A204.1 (cell line): ENCODE measurements at regions not wholly inside any gene's neighbourhood (a gene's known extent, or its start where the extent isn't known, plus 50 kb on each side); places are given as distances from the start of the nearest gene placed in this dataset.
"Not testable (repeated sequence)": the region's sequence is repeated elsewhere in the genome, so short reads cannot be mapped to it uniquely, and the experiment has no call there.

Source experiments
- FAIRE-seq: peaks from 2 replicates; lab custom pipeline; 2012; peaks lifted over from hg19 to GRCh38; lab: Jason Lieb, UNC

DNA sequence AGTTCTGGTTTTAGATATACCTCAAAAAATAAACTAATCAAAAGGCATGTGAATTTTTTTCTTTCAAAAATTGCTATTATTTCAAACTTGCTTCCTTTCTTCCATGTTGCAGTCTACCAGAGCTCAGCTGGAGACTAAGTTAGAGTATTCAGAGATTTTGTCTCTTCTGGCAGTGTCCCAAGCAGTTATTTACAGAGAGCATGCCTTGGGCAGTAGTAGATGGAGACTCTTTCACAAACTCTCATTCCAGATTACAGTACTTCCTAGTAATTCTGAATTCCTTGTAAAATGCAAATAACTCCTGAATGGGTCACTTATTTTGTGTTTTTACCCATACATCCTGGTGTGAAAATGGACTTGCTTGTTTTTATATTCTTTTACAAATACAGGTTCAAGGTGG lies 703.4 kb downstream of the EPHA7 start:
- no peak for FAIRE-seq

DNA sequence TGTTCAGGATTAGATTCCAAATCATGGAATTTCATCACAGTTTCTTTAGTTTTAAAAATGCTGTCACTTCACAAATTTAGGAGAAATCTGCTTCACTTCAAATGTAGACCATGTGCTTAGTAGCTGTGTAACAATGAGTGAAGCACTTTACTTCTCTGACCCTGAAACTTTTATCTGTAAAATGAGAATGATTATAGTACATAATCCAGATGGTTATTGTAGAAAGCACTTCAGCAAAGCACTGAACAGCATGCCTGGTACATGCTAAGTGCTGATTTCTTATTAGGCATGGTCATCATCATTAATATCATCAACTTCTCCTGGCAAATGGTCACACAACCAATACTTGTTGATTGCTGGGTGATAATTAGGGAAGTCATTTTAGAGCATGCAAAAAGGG lies 705.0 kb downstream of the EPHA7 start:
- no peak for FAIRE-seq

DNA sequence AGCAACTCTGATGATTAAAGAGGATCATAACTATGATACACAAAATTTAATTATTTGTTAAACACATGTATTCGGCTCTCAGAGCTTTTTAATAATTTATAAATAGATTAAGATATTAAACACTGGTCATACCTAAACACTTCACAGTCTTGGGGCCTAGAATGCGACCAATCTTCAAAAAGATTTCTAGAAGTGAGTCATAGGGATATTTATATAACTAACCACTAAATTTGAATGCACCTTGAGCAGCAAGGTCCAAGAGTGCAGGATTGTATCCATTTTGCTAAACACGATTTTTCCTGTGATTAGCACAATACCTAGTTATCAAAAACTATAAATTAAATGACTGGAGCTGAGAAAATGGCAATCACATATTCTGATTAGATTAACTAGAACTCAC lies 709.3 kb downstream of the EPHA7 start:
- no peak for FAIRE-seq

DNA sequence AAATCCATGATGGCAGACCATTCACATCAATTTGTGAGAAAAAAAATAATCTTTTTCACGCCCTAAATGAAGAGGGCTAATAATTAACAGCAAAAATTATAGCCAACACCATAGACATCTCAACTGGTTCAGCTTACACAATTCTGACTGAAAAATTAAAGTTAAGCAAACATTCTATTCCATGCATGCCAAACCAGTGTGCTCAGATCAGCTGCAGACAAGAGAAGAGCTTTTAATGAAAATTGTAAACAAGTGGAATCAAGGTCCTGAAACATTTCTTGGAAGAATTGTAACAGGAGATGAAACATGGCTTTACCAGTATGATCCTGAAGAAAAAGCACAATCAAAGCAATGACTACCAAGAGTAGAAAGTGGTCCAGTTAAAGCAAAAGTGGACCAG lies 710.4 kb downstream of the EPHA7 start:
- no peak for FAIRE-seq

DNA sequence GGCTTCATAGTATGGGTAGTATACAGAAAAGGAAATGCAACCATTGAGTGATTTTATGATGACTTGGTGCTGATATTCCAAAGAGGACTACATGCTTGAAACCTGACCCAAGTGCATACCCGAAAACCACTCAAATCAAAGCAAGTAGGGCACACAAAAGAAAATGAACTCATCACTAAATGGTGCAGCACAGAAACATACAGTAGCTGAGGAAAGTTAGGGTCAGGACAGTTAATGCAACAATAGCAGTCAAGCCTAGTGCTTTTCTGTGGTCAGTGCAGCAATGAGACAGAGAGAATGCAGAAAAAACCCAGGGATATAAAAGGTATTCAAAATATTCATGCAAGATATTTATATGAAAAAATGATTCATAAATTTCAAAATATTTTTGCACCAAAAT lies 711.1 kb downstream of the EPHA7 start:
- no peak for FAIRE-seq

DNA sequence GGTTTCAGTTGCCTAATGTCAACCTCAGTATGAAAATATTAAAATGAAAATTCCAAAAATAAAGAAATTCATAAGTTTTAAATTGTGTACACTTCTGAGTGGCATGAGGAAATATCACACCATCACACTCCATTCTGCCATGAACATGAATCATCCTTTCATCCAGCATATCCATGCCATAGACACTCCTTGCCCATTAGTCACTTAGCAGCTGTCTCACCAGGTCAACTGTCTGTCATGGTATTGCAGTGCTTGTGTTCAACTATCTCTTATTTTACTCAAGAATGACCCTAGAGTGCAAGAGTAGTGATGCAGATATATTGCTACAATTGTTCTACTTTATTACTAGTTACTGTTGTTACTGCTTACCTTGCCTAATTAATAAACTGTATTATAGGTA lies 712.4 kb downstream of the EPHA7 start:
- FAIRE-seq, result no peak

DNA sequence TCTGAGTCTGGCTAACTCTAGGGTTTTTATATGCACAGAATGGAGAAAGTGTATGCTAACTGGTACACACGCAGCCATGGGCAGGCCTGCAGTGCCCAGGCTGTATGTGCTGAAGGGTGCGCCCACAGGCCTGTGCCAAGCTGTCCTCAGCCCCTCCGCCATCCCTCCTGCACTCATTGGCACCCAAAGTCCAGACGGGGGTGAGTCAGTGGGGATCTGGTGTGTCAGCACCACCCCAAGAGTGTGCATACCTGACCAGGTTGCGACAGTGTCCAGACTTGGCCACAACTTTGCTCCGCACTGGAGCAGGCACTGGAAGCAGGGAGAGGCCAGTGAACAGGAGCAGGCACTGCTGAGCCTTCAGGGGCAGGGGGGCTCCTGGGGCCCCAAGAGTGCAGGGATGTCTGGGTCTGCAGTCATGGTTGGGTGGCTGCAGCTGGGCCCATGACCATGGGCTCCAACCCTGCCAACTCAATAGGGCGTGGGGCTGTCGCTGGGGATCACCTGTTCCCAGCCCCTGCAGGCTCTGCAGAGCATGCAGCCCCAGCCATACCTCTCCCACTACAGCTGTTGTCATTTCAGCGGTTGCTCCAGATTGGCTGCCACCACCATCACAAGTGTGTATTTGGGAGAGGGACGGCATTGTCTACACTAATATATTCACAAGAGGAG lies 717.8 kb downstream of the EPHA7 start:
- FAIRE-seq, result no peak

DNA sequence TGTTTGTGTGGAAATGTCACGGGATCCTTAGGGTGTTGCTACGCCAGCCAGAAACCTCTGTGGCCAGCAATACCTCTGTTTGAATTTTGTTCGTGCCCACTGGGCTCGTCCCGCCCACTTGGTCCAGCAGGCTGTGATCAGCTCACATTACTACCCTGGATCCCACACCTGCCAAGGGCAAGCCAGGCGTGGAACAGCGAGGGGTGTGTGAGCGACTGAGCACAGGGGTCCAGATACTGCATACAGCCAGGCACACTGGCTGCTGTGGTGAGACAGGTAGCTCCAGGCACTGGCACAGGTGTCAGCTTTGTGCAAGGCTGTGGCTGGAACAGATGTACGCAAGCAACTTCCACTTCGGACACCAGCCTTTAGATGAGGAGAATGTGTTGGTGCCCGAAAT lies 718.9 kb downstream of the EPHA7 start:
- FAIRE-seq, result no peak

DNA sequence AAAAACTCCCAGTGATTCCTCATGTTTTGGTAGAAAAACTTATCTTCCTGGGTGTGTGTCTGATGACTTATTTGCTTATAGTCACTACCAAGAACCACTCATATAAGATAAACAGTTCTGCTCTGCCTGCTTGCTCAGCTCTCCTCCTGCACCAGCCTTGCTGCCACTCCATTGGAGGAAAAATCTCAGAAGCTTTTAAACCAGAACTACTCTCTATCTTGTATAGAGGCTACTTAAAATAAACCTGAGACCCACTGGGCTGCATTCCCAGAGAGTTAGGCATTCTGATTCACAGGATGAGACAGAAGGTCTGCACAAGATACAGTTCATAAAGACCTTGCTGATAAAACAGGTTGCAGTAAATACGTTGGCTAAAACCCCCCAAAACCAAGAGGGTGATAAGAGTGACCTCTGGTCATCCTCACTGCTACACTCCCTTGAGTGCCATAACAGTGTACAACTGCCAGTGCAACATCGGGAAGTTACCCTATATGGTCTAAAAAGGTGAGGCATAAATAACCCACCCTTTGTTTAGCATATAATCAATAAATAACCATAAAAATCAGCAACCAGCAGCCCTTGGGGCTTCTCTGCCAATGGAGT lies 728.3 kb downstream of the EPHA7 start:
- no peak for FAIRE-seq

DNA sequence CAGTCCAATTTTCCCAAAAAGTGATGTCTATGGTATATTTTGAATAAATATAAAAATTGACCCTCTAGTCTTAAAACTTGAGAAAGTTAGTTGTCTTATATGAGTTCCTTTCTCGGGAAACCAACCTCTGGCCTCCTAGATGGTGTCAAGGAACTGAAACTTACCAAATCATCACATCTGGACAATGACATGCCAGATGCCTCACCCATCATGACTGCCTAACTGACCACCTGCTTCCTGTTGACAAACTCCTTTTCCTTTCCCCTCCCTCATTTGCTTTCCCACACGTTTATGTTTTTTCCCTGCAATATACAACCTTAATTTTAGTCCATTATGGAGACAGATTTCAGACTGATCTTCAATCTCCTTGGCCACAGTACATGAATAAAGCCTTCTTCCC lies 731.0 kb downstream of the EPHA7 start:
- FAIRE-seq, result no peak

DNA sequence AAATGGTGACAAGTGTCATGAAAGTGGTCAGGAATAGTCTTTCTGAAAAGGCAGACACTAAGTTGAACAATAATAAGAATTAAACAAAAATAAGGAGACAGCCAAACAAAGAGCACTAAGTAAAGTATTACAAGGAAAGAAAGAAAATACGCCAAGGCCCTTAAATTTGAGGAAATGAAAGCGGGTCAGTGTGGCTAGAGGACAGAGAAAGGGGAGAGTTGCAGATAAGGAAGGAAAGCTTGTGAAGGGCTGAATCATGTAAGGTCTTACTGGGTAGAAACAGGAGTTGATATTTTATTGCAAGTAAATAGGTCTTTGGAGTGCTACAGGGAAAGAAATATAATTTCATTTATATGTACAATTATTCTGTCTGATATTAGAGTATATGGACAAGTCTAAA lies 732.1 kb downstream of the EPHA7 start:
- FAIRE-seq, result no peak

DNA sequence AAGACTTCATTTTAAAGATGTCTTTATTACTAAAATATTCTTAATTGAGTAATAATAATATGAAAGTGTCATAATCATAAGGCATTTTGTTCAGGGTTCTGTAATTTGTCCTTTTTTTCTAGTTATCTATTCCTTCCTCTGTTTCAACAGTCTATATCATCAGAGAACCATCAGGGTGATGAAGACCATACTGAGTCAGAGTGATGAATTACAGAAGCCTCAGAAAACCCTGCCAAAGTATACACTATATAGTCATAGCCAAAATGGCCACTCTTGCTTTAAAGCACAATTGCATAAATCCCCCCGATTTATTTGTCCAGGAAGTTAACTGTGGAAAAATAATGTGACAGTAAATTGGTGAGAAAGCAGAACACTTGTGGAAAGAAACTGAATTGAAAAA lies 735.0 kb downstream of the EPHA7 start:
- FAIRE-seq, result no peak

DNA sequence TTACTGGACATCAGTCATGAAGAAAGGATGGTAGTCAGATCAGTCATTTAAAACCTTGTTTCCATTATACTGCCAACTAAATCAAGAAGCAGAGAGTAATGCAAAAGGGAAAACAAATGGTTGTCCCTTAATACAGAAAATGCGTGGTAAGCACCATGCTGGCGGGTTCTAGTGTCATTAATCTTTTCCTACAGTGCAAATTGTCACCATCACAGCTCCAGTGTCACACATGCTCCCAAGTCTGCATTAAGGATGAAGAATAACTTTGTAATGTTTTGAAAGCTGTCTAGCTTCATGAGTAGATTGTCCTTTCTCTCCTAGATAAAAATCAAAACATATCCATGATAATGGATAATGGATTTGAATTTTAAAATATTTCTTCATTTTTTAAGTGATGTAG lies 735.6 kb downstream of the EPHA7 start:
- no peak for FAIRE-seq

DNA sequence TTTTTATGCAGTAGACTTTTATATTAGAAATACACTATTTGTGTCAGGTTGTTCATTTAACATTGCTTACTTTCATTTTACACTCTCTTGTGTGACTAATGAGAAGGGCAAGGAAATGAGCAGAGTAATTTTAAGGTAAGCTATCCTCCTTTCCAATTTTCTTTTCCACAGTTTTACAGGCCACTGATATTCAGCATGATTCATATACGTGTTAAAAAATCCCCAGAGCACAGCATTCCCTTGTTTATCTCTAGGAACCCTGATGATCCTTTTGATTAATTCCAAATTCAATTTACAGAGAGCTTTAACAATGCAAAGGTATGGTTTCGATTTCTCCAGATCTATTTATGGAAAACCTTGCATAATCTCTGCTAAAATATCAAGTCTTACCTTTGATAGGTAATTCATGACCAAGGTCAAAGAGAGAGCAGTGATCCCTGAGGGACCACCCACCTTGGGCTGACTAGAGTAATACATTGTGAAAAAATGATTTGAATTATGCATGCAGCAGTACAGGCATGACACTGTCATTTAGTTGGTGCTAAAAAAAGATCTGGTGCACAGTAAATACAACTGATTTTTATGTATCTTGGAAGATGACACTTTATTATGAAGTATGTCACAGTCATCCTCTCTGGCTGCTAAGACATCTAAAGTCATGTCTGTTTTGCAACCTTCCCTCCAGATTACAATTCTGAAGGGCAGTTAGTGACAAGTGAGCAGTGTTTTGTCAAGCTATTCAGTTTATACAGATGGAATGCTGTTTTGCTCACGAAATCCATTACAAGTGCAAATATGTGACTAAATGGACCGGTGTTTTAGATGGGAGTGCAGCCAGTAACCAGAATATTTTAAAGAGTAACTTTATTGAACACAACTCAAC lies 736.6 kb downstream of the EPHA7 start:
- FAIRE-seq, result no peak

DNA sequence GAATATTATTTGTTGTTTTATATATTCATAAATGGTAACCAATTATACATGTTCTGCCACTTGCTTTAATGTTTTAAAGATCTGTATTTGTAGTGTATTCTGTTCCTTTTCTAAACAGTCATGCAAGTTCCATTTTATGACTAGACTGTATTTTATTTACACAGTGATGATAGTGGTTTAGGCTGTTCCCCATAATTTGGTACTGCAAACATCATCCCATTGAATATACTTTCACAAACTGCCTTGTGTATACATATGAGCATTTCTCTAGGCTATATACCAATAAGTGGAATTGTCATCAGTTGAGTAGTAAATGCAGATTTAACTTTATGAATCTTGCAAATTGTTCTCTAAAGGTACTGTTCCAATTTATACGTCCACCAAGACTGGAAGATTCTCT lies 738.0 kb downstream of the EPHA7 start:
- no peak for FAIRE-seq

DNA sequence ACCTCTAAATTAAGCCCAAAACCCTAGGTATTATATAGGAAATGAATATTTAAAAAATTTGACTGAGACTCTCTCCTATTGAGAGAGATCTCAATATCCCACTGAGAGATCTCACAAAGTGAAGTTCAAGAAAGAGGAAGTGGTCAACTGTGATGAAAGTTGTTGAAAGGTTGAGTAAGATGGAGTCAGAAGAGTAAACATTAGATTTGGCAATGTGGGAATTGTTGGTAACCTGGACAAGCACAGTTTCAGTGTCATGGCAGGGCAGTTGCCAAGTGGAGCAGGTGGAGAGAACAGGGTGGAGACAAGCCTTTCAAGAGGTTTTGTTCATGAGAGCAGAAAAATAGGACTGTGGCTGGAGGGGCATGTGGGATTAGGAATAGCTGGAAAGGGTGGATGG lies 747.9 kb downstream of the EPHA7 start:
- not testable (repeated sequence) for FAIRE-seq

DNA sequence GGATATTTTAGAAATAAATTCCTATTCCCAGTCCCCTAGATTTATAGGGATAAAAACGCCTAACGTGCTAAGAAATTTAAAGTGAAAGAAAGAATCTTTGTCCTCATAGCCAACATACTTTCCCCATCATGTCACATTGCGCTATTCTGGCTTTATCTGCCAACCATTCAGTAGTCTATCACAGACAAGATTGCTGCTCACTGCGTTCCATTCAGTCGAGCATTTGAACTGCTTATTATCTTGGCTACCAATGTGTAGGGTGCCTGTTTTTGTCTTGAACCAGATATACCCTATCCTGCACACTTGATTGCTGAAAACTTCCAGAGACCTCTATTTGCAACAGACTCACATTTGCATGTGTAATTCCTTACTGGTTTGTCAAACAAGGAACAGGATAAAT lies 751.5 kb downstream of the EPHA7 start:
- FAIRE-seq, result no peak

DNA sequence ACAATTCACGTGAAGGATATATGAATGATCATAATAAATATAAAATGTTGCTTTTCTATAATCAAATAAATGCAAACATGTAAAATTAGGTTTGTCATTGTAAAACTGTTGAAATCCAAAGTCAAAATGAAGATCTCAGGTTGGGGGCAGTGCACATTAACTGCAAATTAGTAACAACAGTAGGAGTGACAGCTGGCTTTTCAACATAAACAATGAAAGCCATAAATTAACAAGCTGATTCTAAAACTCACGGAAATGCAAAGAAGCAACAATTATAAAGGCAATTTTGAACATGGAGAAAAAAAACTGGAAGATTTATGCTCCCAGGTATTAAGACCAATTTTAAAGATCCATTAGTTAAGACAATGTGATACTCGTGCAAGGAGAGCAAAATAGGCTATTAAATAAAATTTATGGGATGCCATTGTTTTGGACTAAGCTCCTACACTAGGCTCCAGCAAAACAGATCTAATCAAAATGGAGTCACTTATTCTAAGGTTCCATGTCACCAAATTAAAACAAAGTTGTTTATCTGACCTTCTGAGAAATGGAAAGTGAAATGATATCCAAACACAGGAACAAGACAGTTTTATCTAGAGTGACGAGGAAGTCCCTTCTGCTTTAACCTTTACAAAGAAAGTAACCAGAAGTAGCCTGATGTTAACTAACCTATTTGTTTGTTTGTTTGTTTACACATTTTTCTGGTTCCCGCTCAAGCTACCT lies 770.8 kb downstream of the EPHA7 start:
- FAIRE-seq, result no peak

DNA sequence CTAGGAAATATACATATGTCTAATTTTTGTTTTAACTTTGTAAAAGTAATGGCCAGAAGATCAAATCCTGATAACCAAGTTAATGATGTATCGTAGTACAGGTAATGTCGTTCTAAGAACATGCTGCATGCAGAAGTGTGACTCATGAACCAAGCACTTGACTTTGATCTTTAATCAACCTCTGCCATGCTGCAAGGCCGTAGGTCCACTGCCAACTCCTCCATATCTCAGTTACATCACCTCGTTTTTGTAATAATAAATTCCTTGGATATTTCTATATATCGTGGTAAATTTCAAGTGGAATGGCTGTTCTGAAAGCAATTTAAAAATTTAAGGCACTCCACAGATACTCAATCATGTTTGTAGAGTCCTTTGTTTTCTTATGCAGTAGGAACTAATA lies 771.7 kb downstream of the EPHA7 start:
- no peak for FAIRE-seq

DNA sequence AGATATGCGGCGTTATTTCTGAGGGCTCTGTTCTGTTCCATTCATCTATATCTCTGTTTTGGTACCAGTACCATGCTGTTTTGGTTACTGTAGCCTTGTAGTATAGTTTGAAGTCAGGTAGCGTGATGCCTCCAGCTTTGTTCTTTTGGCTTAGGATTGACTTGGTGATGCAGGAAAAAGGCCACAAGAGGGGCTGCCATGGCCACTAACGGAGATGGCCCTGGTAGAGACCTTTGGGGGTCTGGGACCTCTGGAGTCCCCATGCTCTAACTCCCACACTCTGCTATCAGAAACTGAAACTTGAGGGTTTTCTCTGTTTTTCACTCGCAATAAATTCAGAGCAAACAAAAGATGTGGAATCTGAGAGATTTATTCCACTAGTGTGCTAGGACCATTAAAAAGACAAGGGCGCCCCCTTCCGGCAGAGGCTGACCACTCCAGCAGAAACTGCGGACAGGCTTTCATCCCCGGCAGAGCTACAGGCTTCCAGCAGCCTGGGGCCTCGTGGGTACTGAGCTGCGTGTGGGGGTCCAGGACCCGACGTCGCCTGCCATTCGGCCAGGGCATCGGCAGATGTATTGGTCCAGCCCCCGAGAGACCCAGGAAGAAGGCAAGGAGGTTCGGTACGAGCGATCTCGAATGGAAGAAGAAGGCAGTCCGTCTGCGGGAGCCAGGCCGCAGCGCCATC lies 775.1 kb downstream of the EPHA7 start:
- not testable (repeated sequence) for FAIRE-seq

DNA sequence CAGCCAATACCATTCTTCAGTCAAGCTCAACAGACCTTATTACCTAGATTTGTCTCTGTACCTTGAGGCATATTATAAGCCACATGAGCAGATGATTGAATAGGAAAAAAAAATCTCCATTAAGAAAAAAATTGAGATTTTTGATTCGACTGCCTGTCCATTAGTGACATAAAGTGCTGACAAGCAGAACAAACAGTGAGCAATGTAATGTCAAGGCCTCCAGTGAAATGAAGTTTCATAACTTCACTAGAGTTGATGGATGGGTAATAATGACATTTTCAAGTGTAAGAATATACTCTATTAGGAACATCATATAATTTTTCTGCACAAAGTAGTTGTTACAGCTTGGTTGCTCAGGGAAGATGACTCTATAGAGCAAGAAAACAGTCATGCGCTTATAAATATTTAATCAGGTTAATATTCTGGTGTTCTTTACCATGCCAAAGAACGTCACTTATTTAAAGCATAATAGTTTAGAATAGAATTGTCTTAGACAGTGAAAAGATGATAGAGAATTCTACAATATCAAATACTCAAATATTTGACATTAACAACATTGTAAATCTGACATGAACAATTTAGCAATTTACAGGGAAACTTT lies 783.7 kb downstream of the EPHA7 start:
- no peak for FAIRE-seq

DNA sequence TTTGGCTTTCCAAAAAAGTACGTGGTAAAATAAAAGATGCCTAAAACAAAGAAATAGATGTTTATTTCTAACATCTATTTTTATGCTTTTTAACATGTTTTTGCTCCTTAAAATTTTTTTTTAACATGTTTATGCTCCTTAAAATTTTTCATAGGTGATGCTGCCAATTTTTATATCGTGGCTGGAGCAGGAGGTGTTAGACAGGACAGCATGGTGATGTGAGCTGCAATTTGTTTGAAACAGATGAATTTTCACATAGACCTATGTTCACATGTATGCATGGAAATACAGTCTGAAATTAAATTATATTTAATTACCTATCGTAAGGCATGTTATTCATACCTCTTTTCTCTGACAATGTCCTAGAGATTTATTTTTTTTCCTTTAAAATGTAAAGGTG lies 784.8 kb downstream of the EPHA7 start:
- FAIRE-seq, result no peak
